MV-4-11 (cell line): ENCODE measurements at regions not wholly inside any gene's neighbourhood (a gene's known extent, or its start where the extent isn't known, plus 50 kb on each side); places are given as distances from the start of the nearest gene placed in this dataset.

Experiments used
- DNase-seq: peaks from one replicate; lab custom pipeline; 2025; lab: John Stamatoyannopoulos, UW

DNA sequence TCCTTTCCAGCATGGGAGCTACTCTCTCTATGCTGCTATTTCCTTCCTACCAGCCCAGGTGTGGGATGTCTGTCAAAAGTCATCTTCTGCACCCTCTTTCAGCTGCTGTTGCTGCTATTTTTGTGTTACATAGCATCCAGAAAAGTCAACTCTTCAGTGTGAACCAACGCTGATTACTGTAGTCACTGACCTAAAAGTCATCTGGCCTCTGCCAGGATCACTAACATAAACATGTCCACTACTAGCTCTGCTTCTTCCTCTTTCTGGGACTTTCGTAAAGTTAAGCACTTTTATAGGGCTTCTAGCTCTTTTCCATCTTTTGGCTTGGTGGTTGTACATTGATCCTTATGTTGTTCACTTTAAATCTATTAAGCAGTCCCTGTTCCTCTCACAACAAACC lies 90.2 kb upstream of the CARD18 start:
- peak; percentile 52 for DNase-seq

DNA sequence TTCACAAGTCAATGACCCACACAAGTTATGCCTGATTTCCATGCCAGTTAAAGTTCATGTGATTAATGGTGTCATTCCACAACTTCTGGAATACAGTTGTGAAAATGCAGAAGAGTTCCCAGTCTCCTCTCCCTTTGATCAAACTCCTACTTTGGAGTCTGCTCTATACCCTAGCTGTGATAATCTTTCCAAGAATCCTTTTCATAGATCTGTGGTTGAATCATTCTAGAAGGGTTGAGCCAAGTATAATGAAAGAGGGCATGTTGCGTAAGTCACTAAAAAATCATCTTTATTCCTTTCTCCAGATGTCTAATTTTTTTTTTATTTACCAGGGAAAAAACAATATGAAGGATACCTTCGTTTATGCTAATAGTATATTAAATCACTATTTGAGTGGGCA lies 89.7 kb upstream of the CARD18 start:
- DNase-seq: peak; percentile 8

DNA sequence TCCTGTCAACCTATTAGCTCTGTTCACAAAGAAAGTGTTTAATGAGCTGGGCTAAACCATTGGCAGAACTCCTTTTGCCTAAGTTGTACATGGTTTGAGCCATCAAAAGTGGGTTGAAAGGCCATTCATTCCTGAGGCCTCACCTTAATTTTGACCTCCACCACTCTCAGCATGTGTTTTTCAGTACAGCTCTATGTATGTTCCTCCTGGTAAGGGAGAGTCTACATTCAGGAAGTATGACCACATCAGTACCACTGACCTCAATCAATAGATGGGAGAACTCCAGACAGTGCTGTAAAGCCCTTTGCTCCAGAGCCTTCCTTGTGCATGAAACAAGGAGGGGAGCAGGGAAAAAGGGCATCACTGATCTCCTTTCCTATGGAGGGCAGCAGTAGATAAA lies 87.8 kb upstream of the CARD18 start:
- DNase-seq: peak; percentile 16

DNA sequence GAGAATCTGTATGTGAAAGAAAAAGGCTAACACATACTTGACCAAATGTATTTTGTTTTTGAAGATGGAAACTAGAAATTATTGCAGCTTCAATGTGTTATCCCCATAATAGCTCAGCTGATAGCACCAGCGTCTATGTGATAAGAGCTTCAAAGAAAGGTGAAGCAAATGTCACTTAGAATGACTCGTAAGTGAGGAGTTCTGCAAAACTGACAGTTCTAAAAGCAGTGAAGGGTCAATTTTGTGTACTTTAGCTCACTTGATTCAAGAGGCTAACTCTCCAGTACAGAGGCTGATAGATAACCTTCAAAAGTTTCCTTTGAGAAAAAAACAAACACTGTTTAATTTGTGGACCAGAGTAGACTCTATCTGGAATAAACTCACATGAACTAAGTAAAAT lies 87.2 kb upstream of the CARD18 start:
- DNase-seq: no peak

DNA sequence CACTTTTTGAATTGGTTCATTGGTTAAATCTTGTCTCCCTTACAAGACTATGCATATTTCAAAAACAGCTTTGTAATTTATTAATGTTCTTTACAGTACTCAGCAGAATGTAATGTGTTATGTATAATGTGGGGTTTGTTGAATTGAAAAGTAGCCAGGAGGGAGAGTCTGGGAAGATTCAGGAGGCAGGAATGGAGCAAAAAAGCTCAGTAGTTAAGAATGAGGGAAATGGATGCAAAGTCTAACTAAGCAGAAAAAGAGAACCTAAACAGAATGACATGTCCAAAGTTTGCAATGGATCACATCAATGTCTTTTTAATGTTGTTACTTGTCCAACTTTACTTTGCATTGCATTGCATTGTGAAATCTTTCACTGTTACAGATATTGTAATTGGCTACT lies 86.5 kb upstream of the CARD18 start:
- DNase-seq: no peak

DNA sequence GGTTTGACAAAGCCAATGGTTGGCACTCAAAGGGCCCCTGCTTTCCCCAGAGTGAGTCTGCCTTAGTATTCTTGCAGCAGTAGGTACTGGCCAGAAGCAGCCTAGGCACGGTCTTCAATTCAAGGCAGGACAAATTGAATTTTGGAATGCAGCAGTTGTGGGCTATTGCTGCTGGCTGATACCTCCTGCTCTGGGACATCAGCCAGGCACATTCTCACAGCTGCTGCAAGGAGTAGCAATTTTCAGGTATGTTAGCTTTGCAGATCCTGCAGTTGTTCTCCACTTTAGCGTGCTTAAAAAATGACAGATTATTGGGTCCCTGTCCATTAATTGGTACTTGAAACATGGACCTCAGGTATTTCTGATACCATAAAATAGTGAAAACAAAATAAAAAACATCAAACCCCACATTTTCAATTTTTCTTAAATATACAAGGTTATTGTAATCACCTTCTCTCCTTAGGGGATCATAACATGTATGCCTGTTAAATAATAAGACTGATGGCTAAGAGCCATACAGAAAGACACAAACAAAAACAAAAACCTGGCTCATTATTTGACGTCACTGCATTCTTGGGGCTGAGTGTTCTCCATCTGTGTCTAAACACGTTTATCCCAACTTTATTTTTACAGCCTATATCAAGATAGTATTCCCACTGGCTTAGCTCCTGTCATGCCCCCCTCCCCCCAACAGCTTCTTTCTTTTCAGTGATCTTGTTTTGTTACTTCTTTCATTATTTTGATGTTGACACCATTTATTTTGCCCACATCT lies 85.1 kb upstream of the CARD18 start:
- no peak for DNase-seq

DNA sequence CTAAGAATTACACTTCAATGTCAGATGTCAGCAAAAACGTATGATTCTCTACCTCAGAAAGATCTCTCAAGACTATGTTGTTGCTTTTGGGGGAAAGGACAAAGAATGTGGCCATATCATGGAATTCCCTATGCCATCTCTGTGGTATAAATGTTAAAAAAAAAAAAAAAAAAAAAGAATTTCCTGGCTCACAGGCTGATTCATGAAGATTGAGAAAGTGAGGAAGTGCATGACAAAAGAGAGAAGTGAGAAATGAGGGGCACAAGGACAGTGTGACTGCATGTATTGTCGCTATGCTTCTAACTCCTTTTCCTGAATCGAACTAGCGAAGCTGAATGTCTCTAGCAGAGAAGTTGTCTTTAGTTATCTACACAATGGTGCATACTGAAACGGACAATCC lies 80.6 kb upstream of the CARD18 start:
- DNase-seq: peak; percentile 92

DNA sequence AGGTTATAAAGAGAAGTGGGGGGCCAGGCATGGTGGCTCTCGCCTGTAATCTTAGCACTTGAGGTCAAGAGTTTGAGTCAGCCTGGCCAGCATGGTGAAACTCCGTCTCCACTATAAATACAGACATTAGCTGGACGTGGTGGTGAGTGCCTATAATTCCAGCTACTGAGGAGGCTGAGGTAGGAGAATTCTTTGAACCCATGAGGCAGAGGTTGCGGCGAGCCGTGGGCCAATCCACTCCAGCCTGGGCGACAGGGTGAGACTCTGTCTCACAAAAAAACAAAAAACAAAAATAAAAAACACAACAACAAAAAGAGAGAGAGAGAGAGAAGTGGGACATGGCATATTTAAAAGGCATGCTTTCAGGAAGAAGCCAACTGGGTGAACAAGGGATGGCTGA lies 80.1 kb upstream of the CARD18 start:
- no peak for DNase-seq

DNA sequence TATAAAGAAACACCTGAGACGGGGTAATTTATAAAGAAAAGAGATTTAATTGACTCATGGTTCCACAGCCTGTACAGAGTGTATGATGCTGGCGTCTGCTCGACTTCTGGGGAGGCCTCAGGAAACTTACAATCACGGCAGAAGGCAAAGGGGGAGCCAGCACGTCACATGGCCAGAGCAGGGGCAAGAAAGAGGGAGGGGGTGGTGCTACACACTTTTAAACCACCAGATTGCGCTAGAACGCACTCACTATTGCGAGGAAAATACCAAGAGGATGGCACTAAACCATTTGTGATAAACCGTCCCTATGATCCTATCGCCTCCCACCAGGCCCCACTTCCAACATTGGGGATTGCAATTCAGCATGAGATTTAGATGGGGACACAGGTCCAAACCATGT lies 79.7 kb upstream of the CARD18 start:
- DNase-seq: no peak

DNA sequence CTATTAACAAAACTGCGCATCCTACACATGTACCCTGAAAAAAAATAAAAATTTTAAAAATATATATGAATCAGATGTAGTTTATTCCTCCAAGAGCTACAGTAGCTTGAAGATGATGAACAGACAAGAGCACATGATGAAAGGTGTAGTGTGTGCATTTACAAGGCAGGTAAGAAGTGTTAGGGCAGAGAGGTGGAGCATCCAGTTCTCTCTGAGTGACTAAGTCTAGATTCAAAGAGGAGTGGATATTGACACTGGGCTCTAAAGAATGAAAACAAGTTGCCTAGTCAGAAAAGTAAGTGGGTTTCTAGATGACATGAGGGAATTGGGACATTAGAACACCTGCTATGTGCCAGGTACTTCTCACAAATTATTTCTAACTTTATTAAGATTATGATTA lies 76.0 kb upstream of the CARD18 start:
- no peak for DNase-seq

DNA sequence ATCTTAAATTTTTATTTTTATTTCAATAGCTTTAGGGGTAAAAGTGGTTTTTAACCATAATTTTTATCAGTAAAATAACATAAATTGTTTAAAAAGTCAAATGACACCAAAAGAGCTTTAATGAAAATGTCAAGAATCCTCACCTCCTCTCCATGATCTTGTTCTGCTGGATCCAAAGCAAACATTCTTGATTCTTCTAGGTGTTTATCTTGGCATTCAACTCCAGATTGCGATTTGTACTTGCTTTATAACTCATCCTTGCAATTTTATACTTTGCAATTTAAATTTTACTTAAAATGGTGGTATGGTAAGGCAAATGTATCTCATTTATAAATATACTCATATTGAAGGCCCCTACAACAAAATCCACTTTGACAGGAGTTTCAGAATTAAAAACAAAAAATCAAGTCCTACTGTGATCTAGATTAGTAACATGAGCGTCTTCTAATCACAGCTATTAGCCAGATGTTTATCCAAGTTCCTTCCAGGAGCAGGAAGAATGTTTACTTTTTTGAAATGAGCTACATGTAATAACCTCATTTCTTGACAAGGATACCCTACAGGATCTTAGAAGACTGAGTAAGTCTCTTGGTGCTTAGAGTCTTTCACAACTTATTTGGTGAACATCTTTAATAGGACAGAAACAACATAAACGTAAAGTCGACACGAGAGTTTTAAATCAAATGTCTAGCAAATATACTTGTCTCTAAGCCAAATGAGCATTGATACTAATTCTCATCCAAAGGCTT lies 72.4 kb upstream of the CARD18 start:
- DNase-seq: no peak

DNA sequence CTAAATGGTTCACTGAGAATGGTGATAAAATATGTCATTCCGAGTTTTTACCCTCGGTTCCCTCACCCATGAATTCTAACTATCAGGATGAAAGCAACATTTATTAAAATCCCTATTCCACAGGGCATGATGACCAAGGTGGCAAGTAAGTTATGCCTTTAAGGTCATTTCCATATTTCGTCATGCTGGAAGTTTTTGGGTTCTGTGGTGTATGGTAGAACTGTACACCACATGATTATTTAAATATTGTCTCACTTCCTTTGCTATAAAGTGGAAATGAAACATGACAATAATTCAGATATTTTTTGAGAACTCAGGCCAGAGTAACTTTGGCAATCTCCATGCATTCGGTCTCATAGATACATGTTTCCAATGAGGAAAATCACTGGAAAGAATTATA lies 68.5 kb upstream of the CARD18 start:
- peak; percentile 81 for DNase-seq

DNA sequence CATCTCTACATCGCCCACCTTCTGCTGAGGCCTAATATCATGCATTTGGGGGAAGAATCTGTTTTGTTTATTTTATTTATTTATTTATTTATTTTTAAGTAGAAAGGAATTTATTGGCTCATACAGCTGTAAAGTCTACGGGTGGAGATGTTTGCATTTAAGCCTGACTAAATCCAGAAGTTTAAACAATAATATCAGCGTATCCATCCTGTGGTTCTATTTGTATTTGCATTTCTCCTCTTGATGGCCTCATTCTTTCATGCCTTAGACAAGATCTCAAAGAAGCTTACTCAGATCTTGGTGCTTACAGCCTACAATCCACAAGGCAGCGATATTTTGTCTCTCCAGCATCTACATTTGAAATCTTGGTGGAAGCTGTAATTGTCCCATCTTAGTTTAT lies 67.1 kb upstream of the CARD18 start:
- no peak for DNase-seq

DNA sequence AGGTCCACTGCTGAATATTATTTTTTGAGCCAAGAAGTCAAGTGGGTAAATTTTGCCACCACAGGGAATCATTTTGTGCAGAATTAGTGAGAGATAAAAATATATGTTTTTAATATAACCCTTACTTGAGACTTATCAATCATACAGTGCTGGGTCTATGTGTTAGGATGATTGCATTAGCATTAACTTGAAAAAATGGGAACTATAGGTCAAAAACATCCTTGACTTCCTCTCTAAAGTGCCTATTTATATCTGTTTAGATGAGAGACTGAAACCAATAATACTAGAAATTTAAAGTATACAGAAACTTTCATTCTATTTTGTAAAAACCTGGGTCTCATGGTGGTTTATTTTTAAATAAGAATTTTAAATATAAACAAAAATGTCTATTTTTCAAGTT lies 65.1 kb upstream of the CARD18 start:
- DNase-seq: peak; percentile 66

DNA sequence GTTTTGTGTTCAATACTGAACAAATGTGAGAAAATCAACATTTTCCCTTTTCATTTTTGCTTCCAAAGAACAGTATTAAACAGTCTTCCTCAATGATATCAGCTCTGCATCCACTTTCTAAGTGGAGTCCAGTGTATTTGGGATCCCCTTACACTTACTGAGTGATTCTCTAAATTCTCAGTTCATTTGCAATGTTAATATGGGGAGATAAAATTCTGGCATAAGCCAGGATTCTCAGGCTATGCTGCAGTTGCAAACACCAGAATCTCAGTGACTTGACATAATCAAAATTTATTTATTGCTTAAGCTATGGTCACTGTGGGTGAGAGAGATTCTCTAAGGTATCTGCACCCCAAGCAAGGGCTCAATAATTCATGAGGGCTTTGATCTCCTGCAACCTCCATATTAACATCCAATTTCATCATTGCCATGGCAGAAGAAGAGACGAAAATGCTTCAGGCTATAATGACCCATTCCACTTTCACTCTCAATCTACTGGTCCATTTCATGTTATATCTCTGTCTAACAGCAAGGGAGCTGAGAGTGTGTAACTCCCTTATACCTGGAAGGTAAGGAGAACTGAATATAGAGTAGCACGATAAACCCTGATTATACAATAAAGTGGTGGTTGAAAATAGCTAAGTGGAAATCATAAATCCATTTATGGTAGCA lies 64.1 kb upstream of the CARD18 start:
- no peak for DNase-seq

DNA sequence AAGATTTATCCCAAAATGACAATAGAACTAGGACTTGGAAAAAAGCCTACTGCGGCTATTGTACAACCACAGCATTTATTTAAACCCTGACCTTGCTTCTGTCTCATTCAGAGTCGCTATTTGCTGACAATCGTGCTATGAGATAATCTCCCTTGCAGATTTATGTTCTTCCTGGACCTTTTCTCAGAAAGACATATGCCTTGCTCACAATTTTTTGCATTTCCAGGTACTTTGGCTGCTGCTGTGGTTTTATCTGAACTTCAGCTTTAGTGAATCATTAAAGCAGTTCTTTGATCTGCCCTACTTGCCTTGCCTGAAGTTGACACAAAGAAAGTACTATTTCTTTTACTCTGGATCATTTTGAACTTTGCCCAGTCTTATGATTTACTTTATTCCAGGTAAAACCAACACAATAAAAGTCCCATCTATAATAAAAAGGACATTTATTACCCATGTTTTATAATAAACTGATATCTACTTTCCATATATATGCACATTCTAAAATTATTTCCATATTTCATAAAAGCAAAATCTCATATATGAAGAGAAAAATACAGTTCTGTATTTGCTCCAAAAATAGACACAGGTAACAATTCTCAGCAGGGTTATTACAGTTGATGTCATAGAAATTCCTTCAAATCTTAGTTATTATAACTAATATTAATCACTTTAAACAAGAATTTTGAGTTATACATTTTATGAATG lies 63.4 kb upstream of the CARD18 start:
- DNase-seq: peak; percentile 23

DNA sequence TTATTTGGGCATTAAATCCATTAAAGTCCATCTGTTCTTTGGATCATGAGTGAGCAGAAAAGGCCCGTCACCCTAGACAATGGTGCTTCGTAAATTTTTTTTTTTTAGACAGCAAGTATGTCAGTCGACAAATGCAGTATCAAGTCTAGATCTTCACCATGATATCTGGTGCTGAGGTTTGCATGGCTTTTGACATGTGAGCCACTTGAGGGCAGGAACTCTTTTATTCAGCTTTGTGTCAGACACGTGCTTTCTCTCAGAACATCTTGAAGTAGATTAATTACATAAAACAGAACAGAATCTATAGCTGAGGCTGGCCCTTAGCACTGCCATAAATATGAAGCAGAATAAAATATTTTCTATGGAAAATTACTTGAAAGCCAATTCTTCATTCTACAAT lies 62.9 kb upstream of the CARD18 start:
- DNase-seq: no peak

DNA sequence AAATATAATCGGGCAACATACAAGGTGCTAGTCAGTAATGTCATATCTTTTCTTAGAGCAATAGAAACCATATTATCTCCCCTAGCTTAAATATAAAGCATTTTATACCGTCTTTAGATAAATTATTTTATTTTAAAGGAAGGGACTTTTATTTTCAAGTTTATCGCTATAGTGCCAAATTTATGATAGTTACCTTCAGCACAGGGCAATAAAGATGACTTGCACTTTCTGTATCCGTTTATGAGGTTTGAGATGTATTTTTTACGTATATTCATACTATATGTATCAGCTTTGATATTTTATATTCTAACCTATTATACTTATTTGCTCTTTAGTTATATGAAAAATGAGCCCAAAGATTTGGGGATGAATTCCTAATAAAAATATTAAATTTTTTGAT lies 61.6 kb upstream of the CARD18 start:
- no peak for DNase-seq

DNA sequence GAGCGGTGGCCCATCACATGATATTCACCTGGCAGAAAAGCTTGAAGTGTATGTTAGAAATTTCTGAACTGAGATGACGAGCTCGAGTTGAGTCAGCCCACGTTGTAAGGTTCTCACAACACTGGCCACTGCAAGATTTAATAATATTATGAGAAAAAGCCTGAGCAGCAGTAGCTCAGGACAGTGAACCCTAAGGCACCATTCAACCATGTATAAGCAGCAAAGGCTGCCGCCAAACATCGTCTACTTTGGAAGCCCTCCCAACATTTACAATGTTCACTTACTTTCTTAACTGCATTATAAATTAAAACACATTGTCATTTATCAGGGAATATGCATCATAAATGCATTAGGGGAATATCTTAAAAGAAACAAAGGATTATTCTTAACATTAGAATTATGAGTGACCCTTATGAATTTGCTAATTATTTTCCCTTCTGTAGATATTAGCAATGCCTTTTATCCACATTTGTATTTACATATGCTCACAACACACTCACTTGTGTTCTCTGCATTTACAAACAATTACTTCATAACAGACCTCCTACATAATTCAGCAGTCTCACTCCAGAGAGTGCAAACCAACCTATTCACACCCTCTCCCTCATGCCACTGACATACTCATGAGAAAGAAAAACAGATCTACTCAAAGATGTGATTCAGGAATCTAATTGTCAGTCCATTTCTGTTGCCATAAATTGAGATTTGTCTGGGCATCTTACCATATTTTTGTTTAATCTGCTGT lies 57.7 kb upstream of the CARD18 start:
- no peak for DNase-seq

DNA sequence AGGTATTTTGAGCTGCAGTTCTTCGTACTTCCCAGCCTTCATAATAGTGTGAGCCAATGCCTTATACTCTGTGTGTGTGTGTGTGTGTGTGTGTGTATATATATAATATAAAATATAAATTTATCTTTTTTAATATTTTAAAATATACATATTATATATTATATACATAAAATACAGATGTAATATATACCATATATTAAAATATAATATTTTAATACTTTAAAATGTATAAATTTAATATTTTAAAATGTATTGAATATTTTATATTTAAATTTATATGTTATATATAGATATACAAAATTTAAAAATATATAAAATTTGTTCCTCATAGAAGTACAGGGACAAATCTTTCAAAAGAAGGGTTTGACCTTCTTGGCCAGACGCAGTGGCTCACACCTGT lies 53.7 kb upstream of the CARD18 start:
- DNase-seq: no peak

DNA sequence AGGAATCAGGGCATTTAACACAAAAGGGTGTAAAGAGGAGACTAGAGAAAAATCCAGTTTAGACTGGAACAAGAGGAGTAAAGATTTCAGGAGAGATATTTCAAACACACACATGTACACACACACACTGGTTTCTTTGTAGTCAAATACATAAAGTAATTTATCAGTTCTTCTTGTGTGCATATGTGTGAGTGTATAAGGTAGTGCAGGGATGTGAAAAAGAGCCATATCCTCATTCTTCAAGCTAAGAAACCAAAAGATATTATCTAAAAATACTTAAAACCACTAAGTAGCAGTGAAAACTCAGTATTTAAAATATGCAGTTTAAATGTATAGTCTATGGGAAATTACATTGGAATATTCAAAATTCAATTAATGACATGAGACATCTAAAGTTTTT lies 52.5 kb upstream of the CARD18 start:
- peak; percentile 65 for DNase-seq

DNA sequence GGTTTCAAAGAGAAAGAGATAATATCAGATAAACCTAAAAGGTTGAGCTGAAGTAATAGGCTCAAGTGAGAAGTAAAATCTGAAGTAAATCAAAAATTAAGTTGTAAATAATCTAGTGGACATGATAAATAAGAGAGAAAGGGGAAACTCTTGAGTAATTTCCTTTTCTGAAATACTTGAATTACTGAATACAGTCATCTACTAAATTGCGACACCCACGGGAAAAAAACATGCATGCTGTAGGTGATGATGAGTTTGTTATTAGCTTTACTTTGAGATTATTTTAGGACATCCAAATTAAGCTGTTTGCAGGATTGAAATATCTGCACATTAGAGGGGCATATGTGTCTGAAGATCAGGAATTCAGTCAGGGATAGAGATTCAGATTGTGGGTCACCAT lies 50.0 kb upstream of the CARD18 start:
- DNase-seq: peak; percentile 72
